HUES48 (cell line): ENCODE measurements at regions not wholly inside any gene's neighbourhood (a gene's known extent, or its start where the extent isn't known, plus 50 kb on each side); places are given as distances from the start of the nearest gene placed in this dataset.

ENCODE experiments used
- H3K27ac ChIP-seq: one replicate; pipeline ENCODE4 v1.7.0; 2013; ENCODE audit warnings: low read depth, low read length, inconsistent platforms
- H3K27me3 ChIP-seq: 2 replicates; pipeline ENCODE4 v1.6.1; 2013; ENCODE audit warnings: mild to moderate bottlenecking, low read length; ENCODE audit not compliant: control insufficient read depth, insufficient read depth
- H3K36me3 ChIP-seq: 2 replicates; pipeline ENCODE4 v1.6.1; 2013; ENCODE audit warnings: low read length; ENCODE audit not compliant: control insufficient read depth, insufficient read depth
- H3K4me1 ChIP-seq: 2 replicates; pipeline ENCODE4 v1.6.1; 2013; ENCODE audit warnings: mild to moderate bottlenecking, low read length; ENCODE audit not compliant: control insufficient read depth, insufficient read depth
- H3K4me3 ChIP-seq: 2 replicates; pipeline ENCODE4 v1.5.1; 2013; ENCODE audit warnings: mild to moderate bottlenecking, low read depth, low read length
- H3K9ac ChIP-seq: 2 replicates; pipeline ENCODE4 v1.6.1; 2013; ENCODE audit warnings: mild to moderate bottlenecking, low read depth, low read length, moderate library complexity
- H3K9me3 ChIP-seq: 2 replicates; pipeline ENCODE4 v1.6.1; 2013; ENCODE audit warnings: low read length; ENCODE audit not compliant: control insufficient read depth, insufficient read depth

DNA sequence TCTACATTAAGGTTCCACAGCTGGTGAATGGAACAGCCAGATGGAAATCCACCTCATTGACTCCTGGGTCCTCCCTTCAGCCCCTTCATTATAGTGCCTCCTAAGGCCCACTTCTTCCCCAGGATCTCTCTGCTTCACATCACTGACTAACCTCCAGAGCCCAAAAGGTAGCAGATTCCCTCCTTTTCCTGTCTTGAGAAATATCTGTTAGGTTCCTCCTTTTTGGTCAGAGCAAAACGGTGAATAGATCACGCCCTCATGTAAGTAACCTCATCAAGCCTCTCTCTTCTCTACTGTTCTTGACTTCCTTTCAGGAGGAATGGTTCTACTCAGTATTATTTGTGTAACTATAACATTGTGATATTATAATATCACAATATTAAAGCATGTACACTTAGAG is 155.0 kb upstream of the SRD5A2 start:
- Histone ChIP-seq H3K36me3 (no peaks in the 10 kb centered on the region), H3K4me3 (no peak overlapping the region), H3K9me3 (no peaks in the 10 kb centered on the region), H3K9ac (no peak overlapping the region), H3K27ac (no peak overlapping the region), H3K4me1 (no peaks in the 10 kb centered on the region), H3K27me3 (no peaks in the 10 kb centered on the region)

DNA sequence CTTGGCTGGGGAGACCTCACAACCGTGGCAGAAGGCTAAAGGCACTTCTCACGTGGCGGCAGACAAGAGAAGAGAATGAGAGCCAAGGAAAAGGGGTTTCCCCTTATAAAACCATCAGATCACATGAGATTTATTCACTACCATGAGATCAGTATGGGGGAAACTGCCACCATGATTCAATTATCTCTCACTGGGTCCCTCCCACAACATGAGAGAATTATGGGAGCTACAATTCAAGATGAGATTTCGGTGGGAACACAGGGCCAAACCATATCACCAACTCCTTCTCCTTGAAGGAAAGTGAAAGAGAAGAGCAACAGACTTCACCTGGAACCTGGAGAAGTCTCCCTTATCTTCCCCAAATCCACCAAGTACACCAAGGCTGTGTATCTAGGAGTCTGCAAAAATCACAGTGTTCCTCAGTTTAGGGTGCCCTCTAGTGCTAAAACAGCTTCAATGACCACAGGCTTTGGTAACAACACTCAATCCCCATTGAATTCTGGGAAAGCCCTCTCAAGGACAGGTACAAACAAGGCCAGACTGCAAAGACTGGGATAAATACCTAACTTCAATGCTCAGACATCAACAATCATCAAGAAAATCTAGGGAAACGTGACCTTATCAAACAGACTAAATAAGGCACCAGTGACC is 148.8 kb upstream of the SRD5A2 start:
- Histone ChIP-seq H3K9ac (no peak overlapping the region), H3K4me3 (no peak overlapping the region), H3K27ac (no peak overlapping the region), H3K9me3 (no peaks in the 10 kb centered on the region), H3K27me3 (no peaks in the 10 kb centered on the region), H3K36me3 (no peaks in the 10 kb centered on the region), H3K4me1 (no peaks in the 10 kb centered on the region)

DNA sequence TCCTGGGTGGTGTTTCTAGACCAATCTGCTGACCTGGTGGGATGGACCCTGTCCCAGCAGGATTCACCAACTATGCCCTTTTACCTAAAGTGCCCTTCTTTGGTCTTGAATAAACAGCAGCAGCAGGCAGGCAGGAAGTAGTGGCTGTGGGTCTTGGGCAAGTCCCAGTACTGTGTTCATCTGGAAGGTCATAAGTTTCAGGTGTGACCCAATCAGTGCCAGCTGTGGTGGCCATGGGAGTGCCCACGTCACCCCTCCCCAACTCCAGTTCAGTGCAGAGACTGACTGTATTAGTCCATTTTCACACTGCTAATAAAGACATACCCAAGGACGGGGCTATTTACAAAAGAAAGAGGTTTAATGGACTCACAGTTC is 148.3 kb upstream of the SRD5A2 start:
- H3K27me3 ChIP-seq: no peaks in the 10 kb centered on the region
- H3K36me3 ChIP-seq: no peaks in the 10 kb centered on the region
- H3K27ac ChIP-seq: no peak overlapping the region
- H3K4me1 ChIP-seq: no peaks in the 10 kb centered on the region
- no peaks in the 10 kb centered on the region for H3K9me3 ChIP-seq
- no peak overlapping the region for H3K9ac ChIP-seq
- no peak overlapping the region for H3K4me3 ChIP-seq

GRCh38 chr2:31728406-31729064 is 147.8 kb upstream of the SRD5A2 start:
- no peak overlapping the region for H3K9ac ChIP-seq

DNA sequence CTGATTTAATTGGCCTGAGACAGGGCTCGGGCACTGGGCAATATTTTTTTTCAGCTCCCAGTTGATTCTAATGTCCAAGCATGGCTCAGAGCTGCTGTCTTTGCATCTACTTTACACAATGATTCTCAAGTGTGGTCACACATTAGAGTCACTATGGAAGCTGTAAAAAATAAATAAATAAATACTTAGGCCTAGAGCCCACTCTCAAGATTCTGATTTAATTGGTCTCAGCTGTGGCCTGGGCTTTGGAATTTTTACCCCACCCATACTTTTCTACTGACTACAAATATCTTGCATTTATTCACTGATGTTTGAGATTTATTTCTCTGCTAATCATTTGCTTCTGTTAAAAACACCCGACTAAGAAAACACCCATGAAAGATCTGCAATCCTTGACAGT is 145.7 kb upstream of the SRD5A2 start:
- Histone ChIP-seq H3K9me3 (no peaks in the 10 kb centered on the region), H3K27ac (no peak overlapping the region), H3K36me3 (no peaks in the 10 kb centered on the region), H3K27me3 (no peaks in the 10 kb centered on the region), H3K4me3 (no peak overlapping the region), H3K9ac (no peak overlapping the region), H3K4me1 (no peaks in the 10 kb centered on the region)

More at GRCh38 chr2:31728406-31729064, 147.8 kb upstream of the SRD5A2 start:
- H3K4me3 ChIP-seq: no peak overlapping the region
- H3K27ac ChIP-seq: no peak overlapping the region
- no peaks in the 10 kb centered on the region for H3K9me3 ChIP-seq
- no peaks in the 10 kb centered on the region for H3K36me3 ChIP-seq
- no peaks in the 10 kb centered on the region for H3K27me3 ChIP-seq
- no peaks in the 10 kb centered on the region for H3K4me1 ChIP-seq

DNA sequence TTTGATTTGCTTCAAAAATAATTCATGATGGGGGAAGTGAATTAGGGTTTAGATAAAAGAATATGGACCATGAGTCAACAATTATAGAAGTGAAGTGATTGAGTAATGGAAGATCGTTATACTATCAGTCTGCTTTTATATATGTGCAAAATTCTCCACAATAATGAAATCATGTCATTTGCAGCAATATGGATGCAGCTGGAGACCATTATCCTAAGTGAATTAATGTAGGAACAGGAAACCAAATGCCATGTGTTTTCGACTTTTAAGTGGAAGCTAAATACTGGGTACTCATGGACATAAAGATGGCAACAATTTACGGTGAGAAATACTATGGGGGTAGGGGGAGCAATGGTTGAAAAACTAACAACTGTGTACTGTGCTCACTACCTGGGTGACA is 144.7 kb upstream of the SRD5A2 start:
- H3K4me3 ChIP-seq: no peak overlapping the region

DNA sequence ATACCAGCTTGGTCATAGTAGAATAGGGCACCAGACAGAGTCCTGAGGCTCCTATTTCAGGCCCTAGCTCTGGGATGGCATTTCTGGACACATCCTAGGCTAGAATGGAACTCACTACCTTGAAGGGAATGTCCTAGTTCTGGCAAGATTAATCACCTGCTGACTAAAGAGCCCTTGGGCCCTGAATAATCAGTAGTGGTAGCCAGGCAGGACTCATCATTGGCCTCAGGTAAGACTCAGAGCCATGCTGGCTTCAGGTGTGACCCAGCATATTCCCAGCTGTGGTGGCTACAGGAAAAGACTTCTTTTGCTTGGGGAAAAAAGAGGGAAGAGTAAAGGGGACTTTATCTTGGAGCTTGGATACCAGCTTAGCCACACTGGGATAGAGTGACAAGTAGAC is 131.0 kb upstream of the SRD5A2 start:
- H3K9me3 ChIP-seq: no peaks in the 10 kb centered on the region; the same call in 1 of the 2 replicates
- H3K27ac ChIP-seq: no peak overlapping the region
- H3K36me3 ChIP-seq: no peaks in the 10 kb centered on the region
- H3K4me3 ChIP-seq: no peak overlapping the region
- no peaks in the 10 kb centered on the region for H3K4me1 ChIP-seq
- no peak overlapping the region for H3K9ac ChIP-seq
- no peaks in the 10 kb centered on the region for H3K27me3 ChIP-seq

More for the DNA sequence above, 144.7 kb upstream of the SRD5A2 start:
- no peaks in the 10 kb centered on the region for H3K36me3 ChIP-seq
- H3K4me1 ChIP-seq: no peaks in the 10 kb centered on the region
- H3K27me3 ChIP-seq: no peaks in the 10 kb centered on the region
- no peaks in the 10 kb centered on the region for H3K9me3 ChIP-seq
- no peak overlapping the region for H3K27ac ChIP-seq
- no peak overlapping the region for H3K9ac ChIP-seq

GRCh38 chr2:31710121-31710520 is 129.4 kb upstream of the SRD5A2 start:
- Histone ChIP-seq H3K4me3 (no peak overlapping the region), H3K27ac (no peak overlapping the region), H3K9me3 (peaks cover 6% of the 10 kb centered on the region; the same call in 1 of the 2 replicates), H3K4me1 (no peaks in the 10 kb centered on the region), H3K9ac (no peak overlapping the region), H3K36me3 (no peaks in the 10 kb centered on the region), H3K27me3 (no peaks in the 10 kb centered on the region)

DNA sequence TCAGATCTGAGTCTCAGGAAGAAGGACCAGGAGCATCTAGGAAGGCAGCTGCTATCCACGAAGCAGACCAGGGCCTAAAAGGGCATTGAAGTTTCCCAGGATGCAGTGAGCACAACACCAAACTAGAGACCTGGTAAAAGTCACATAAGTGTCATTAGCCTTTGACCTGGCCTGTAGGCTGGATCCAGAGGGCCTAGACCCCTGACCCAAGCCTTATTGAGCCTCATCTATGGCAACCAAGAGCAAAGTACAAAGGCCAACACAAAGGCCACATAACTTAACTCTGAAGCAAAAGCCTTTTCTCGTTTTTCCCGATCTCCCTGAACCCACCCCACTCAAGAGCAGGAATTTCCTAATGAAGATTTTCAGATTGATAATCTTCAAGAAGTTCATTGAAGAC is 127.3 kb upstream of the SRD5A2 start:
- no peaks in the 10 kb centered on the region for H3K36me3 ChIP-seq
- H3K4me3 ChIP-seq: no peak overlapping the region
- peaks cover 6% of the 10 kb centered on the region; the same call in 1 of the 2 replicates for H3K9me3 ChIP-seq
- no peak overlapping the region for H3K9ac ChIP-seq
- no peaks in the 10 kb centered on the region for H3K4me1 ChIP-seq
- H3K27ac ChIP-seq: no peak overlapping the region
- H3K27me3 ChIP-seq: no peaks in the 10 kb centered on the region

- Histone ChIP-seq H3K4me3 (no peak overlapping the region), H3K9me3 (peaks cover 17% of the 10 kb centered on the region; the same call in 1 of the 2 replicates), H3K36me3 (no peaks in the 10 kb centered on the region), H3K27ac (no peak overlapping the region), H3K27me3 (no peaks in the 10 kb centered on the region), H3K9ac (no peak overlapping the region), H3K4me1 (no peaks in the 10 kb centered on the region)
These were observed 123.9 kb upstream of the SRD5A2 start for GRCh38 chr2:31704561-31705212.

GRCh38 chr2:31703253-31703652 is 122.5 kb upstream of the SRD5A2 start:
- no peaks in the 10 kb centered on the region for H3K36me3 ChIP-seq
- peaks cover 32% of the 10 kb centered on the region for H3K9me3 ChIP-seq
- no peaks in the 10 kb centered on the region for H3K4me1 ChIP-seq
- no peaks in the 10 kb centered on the region for H3K27me3 ChIP-seq
- H3K27ac ChIP-seq: no peak overlapping the region
- no peak overlapping the region for H3K9ac ChIP-seq
- H3K4me3 ChIP-seq: no peak overlapping the region
